H1 (cell line): ENCODE measurements at regions not wholly inside any gene's neighbourhood (a gene's known extent, or its start where the extent isn't known, plus 50 kb on each side); places are given as distances from the start of the nearest gene placed in this dataset.

ENCODE experiments used
- CTCF ChIA-PET: fragments of 300-600 bp; sonication (Branson Sonifier 250); formaldehyde crosslinking; loops from one replicate; lab custom pipeline; 2021; ENCODE audit not compliant: partially characterized antibody; lab: Charles Lee
- POLR2A ChIA-PET: fragments of 300-600 bp; sonication (Branson Sonifier 250); formaldehyde crosslinking; loops from one replicate; lab custom pipeline; 2021; ENCODE audit warnings: inconsistent platforms; ENCODE audit not compliant: partially characterized antibody; lab: Charles Lee
- DNase-seq, 2 experiments: peaks; one replicate each; pipeline versions ENCODE4 v3.0.0 to v3.0.0-alpha.2; 2010 to 2022; ENCODE audit warnings: low spot score in 2 of 2, low read depth in 1 of 2, mixed read lengths in 1 of 2
- FAIRE-seq: peaks from 2 replicates; lab custom pipeline; 2011; peaks lifted over from hg19 to GRCh38; lab: Jason Lieb, UNC
- H2AFZ ChIP-seq: 2 replicates; pipeline ENCODE4 v1.8.1; 2012; ENCODE audit warnings: low read length, inconsistent platforms
- H2AK5ac ChIP-seq: 2 replicates; pipeline ENCODE4 v1.6.1; 2013; ENCODE audit warnings: low read depth, low read length
- H2BK120ac ChIP-seq: replicated peaks from 2 replicates; pipeline ENCODE3; 2013; ENCODE audit warnings: low read depth, low read length, inconsistent platforms
- H2BK12ac ChIP-seq: 2 replicates; pipeline ENCODE4 v1.6.1; 2013; ENCODE audit warnings: low read depth, low read length
- H2BK15ac ChIP-seq: 2 replicates; pipeline ENCODE4 v1.6.1; 2013; ENCODE audit warnings: low read length
- H2BK20ac ChIP-seq: 2 replicates; pipeline ENCODE4 v1.6.1; 2013; ENCODE audit warnings: low read length
- H2BK5ac ChIP-seq: 2 replicates; pipeline ENCODE4 v1.6.1; 2013; ENCODE audit warnings: low read depth, low read length
- H3K14ac ChIP-seq: 2 replicates; pipeline ENCODE4 v1.6.1; 2013; ENCODE audit warnings: inconsistent platforms; ENCODE audit not compliant: insufficient read length
- H3K18ac ChIP-seq: 2 replicates; pipeline ENCODE4 v1.6.1; 2013; ENCODE audit warnings: low read length; ENCODE audit errors: extremely low read depth
- H3K23ac ChIP-seq: 2 replicates; pipeline ENCODE4 v1.6.1; 2013; ENCODE audit warnings: inconsistent platforms; ENCODE audit not compliant: insufficient read length
- H3K23me2 ChIP-seq: 2 replicates; pipeline ENCODE4 v1.6.1; 2013; ENCODE audit warnings: low read depth, low read length
- H3K27ac ChIP-seq: 2 replicates; pipeline ENCODE4 v1.6.1; 2011; ENCODE audit warnings: low read depth, low read length, inconsistent platforms
- H3K27me3 ChIP-seq, 4 experiments: replicated peaks in 1 of 4; 1 replicate in 1 of 4; 2 replicates in 3 of 4; pipeline versions ENCODE4 v1.6.1 to v1.8.1; 2011 to 2013; ENCODE audit warnings: low read length in 3 of 4, mild to moderate bottlenecking in 3 of 4, inconsistent platforms in 2 of 4, mixed read lengths in 2 of 4, moderate library complexity in 1 of 4; ENCODE audit not compliant: control insufficient read depth in 3 of 4, insufficient read depth in 3 of 4; ENCODE audit errors: extremely low read depth in 1 of 4
- H3K36me3 ChIP-seq, 4 experiments: 2 replicates each; pipeline versions ENCODE4 v1.6.1 to v1.8.1; 2011 to 2013; ENCODE audit warnings: mild to moderate bottlenecking in 4 of 4, low read length in 3 of 4, moderate library complexity in 2 of 4, control low read depth in 1 of 4, inconsistent platforms in 1 of 4; ENCODE audit not compliant: insufficient read depth in 4 of 4, control insufficient read depth in 2 of 4
- H3K4ac ChIP-seq: replicated peaks from 2 replicates; pipeline ENCODE3; 2013; ENCODE audit warnings: low read length, low read depth, mixed read lengths, inconsistent platforms; ENCODE audit not compliant: insufficient read length
- H3K4me1 ChIP-seq, 4 experiments: replicated peaks in 1 of 4; 1 replicate in 1 of 4; 2 replicates in 3 of 4; pipeline versions ENCODE4 v1.6.1 to v1.8.1; 2011 to 2013; ENCODE audit warnings: low read length in 3 of 4, inconsistent platforms in 2 of 4, mixed read lengths in 1 of 4; ENCODE audit not compliant: insufficient read depth in 4 of 4, control insufficient read depth in 3 of 4
- H3K4me2 ChIP-seq, 2 experiments: 2 replicates each; pipeline versions ENCODE4 v1.6.1 to v1.8.1; 2011 to 2013; ENCODE audit warnings: low read depth in 2 of 2, low read length in 2 of 2, control low read depth in 1 of 2, inconsistent platforms in 1 of 2, mild to moderate bottlenecking in 1 of 2; ENCODE audit not compliant: insufficient read depth in 1 of 2
- H3K4me3 ChIP-seq, 4 experiments: fragments of 200-600, 300-600 bp in 1 of 4; sonication (generic), shearing (Covaris generic), sonication (Bioruptor Twin) in 1 of 4; 2 replicates each; pipeline versions ENCODE4 v1.5.1 to v1.8.1; 2011 to 2016; ENCODE audit warnings: low read length in 4 of 4, low read depth in 3 of 4, control low read depth in 2 of 4, inconsistent platforms in 2 of 4, mild to moderate bottlenecking in 2 of 4, mixed read lengths in 1 of 4, moderate library complexity in 1 of 4; ENCODE audit not compliant: insufficient read depth in 2 of 4; ENCODE audit errors: extremely low read depth in 1 of 4
- H3K56ac ChIP-seq: replicated peaks from 2 replicates; pipeline ENCODE3; 2013; ENCODE audit warnings: low read depth, mild to moderate bottlenecking, mixed read lengths, low read length, inconsistent platforms; ENCODE audit not compliant: insufficient read length
- H3K79me1 ChIP-seq: 2 replicates; pipeline ENCODE4 v1.6.1; 2013; ENCODE audit warnings: low read depth, low read length, control low read depth
- H3K79me2 ChIP-seq, 2 experiments: 2 replicates each; pipeline versions ENCODE4 v1.6.1 to v1.8.1; 2012 to 2013; ENCODE audit warnings: low read length in 2 of 2, mild to moderate bottlenecking in 2 of 2, inconsistent platforms in 1 of 2; ENCODE audit not compliant: insufficient read depth in 2 of 2, control insufficient read depth in 1 of 2
- H3K9ac ChIP-seq, 4 experiments: replicated peaks in 1 of 4; 1 replicate in 1 of 4; 2 replicates in 3 of 4; pipeline versions ENCODE4 v1.6.1 to v1.8.1; 2011 to 2013; ENCODE audit warnings: low read depth in 3 of 4, low read length in 3 of 4, control low read depth in 2 of 4, mild to moderate bottlenecking in 2 of 4, moderate library complexity in 2 of 4, inconsistent platforms in 1 of 4; ENCODE audit errors: extremely low read depth in 1 of 4
- H3K9me3 ChIP-seq, 2 experiments: 2 replicates each; pipeline versions ENCODE4 v1.6.1 to v1.8.1; 2012 to 2013; ENCODE audit warnings: mild to moderate bottlenecking in 2 of 2, moderate library complexity in 2 of 2, control low read depth in 1 of 2, inconsistent platforms in 1 of 2, low read depth in 1 of 2, low read length in 1 of 2, mixed read lengths in 1 of 2; ENCODE audit not compliant: insufficient read depth in 2 of 2
- H4K20me1 ChIP-seq, 2 experiments: replicated peaks in 1 of 2; 2 replicates each; pipeline versions ENCODE3 to v1.8.1; 2011 to 2013; ENCODE audit warnings: inconsistent platforms in 2 of 2, low read length in 2 of 2, mild to moderate bottlenecking in 1 of 2; ENCODE audit not compliant: insufficient read depth in 2 of 2, control insufficient read depth in 1 of 2
- H4K5ac ChIP-seq: 2 replicates; pipeline ENCODE4 v1.6.1; 2013; ENCODE audit warnings: low read length, low read depth, mixed read lengths, inconsistent platforms; ENCODE audit not compliant: insufficient read length
- H4K8ac ChIP-seq: 2 replicates; pipeline ENCODE4 v1.8.0; 2013; ENCODE audit warnings: mild to moderate bottlenecking, moderate library complexity, low read length, inconsistent platforms; ENCODE audit not compliant: insufficient read depth; ENCODE audit errors: extremely low read depth
- H4K91ac ChIP-seq: replicated peaks from 2 replicates; pipeline ENCODE3; 2013; ENCODE audit warnings: low read length, mixed read lengths, inconsistent platforms; ENCODE audit not compliant: insufficient read length
- ASH2L ChIP-seq: fragments of 200-600, 300-600 bp; sonication (generic); IDR thresholded peaks from one replicate; pipeline ENCODE4 v1.7.1; 2017; ENCODE audit warnings: low read length
- CREB1 ChIP-seq: IDR thresholded peaks from 2 replicates; pipeline ENCODE4 v1.6.1; 2012; ENCODE audit warnings: inconsistent platforms
- CTBP2 ChIP-seq: IDR thresholded peaks from 2 replicates; pipeline ENCODE4 v1.7.0; 2011; ENCODE audit warnings: borderline replicate concordance, mild to moderate bottlenecking, moderate library complexity, mixed read lengths, low read length; ENCODE audit not compliant: insufficient read depth, insufficient read length
- CTCF ChIP-seq, 3 experiments: IDR thresholded peaks; 1 replicate in 2 of 3; 2 replicates in 1 of 3; pipeline versions ENCODE4 v1.5.1 to v1.6.1; 2011; ENCODE audit warnings: low read length in 3 of 3, mild to moderate bottlenecking in 3 of 3, inconsistent platforms in 2 of 3, low read depth in 1 of 3, moderate library complexity in 1 of 3; ENCODE audit not compliant: insufficient read depth in 1 of 3; ENCODE audit errors: control extremely low read depth in 1 of 3
- KDM1A ChIP-seq: fragments of 200-600, 300-600 bp; sonication (generic); IDR thresholded peaks from 2 replicates; pipeline ENCODE4 v1.7.1; 2016; ENCODE audit warnings: mild to moderate bottlenecking, low read length, borderline replicate concordance
- MAFK ChIP-seq: IDR thresholded peaks from 2 replicates; pipeline ENCODE4 v1.6.1; 2012; ENCODE audit warnings: low read depth, mild to moderate bottlenecking, improper control_type of control experiment, low read length
- RAD21 ChIP-seq, 2 experiments: IDR thresholded peaks in 1 of 2; conservative IDR thresholded peaks in 1 of 2; 2 replicates each; pipeline ENCODE4 v1.6.1; 2011; ENCODE audit warnings: low read depth in 2 of 2, low read length in 2 of 2, improper control_type of control experiment in 1 of 2, inconsistent platforms in 1 of 2, mild to moderate bottlenecking in 1 of 2, moderate library complexity in 1 of 2
- TEAD4 ChIP-seq: IDR thresholded peaks from 2 replicates; pipeline ENCODE4 v1.6.1; 2012; ENCODE audit warnings: low read depth, low read length, inconsistent platforms, mixed read lengths
- WGBS, 2 experiments: shearing (Covaris generic) in 1 of 2; methylation state at CpG; one replicate each; pipeline versions ENCODE4 v1.1.6 to v1.1.7; 2013 to 2015; ENCODE audit warnings: low lambda C conversion rate in 2 of 2, mixed read lengths in 2 of 2, inconsistent platforms in 1 of 2, low coverage in 1 of 2, missing lambda C conversion rate in 1 of 2; ENCODE audit not compliant: insufficient replicate concordance in 2 of 2, insufficient coverage in 1 of 2, insufficient read length in 1 of 2; ENCODE audit errors: extremely low coverage in 1 of 2, missing lambda C conversion rate in 1 of 2; 5-methylcytosine and 5-hydroxymethylcytosine counted together
- TF ChIP-seq, protein P1 (sequence below): IDR thresholded peaks from 2 replicates; pipeline ENCODE4 v1.6.1; 2012; ENCODE audit warnings: inconsistent platforms

- DNase-seq = peak; percentile 10 to 50
- Histone ChIP-seq H2BK120ac (no peak overlapping the region), H2BK20ac (no peak overlapping the region), H3K9me3 (no peaks in the 10 kb centered on the region), H3K4me2 (no peak overlapping the region), H3K23me2 (no peaks in the 10 kb centered on the region), H3K79me2 (no peaks in the 10 kb centered on the region), H3K56ac (no peak overlapping the region), H2BK15ac (0 out of 2 replicates have a peak overlapping the region, but pooled peaks have one; percentile 53), H3K9ac (no peak overlapping the region), H3K27ac (0 out of 2 replicates have a peak overlapping the region, but pooled peaks have one; percentile 14), H3K14ac (no peak overlapping the region), H2BK5ac (no peak overlapping the region; the same call in 1 of the 2 replicates), H4K91ac (no peak overlapping the region), H3K79me1 (no peaks in the 10 kb centered on the region), H3K36me3 (no peaks in the 10 kb centered on the region), H2AFZ (peak overlapping the region; percentile 42; the same call in 1 of the 2 replicates), H3K4ac (no peak overlapping the region), H3K23ac (no peak overlapping the region), H3K4me3 (no peak overlapping the region), H3K18ac (no peak overlapping the region; the same call in 1 of the 2 replicates), H3K27me3 (no peaks in the 10 kb centered on the region), H2AK5ac (no peak overlapping the region), H4K8ac (peak overlapping the region; percentile 88; the same call in 1 of the 2 replicates), H3K4me1 (0 out of 7 replicates have a peak, but pooled peaks cover 0 to 3% (median 0%) of the 10 kb centered on the region in 4 experiments), H4K20me1 (no peaks in the 10 kb centered on the region), H2BK12ac (no peak overlapping the region), H4K5ac (no peak overlapping the region)
- ChIA-PET CTCF (interaction anchor here (0.6 to 2.0 kb wide), 22 partner anchors 8 to 1659 kb away, joined by 3 to 17 read pairs (median 4); partner anchors contain the start of gene HTR1B), POLR2A (no interaction called here)
- peak; percentile 39 for FAIRE-seq
- WGBS, 2 experiments = 71% methylated on average over 5 of the region's 7 CpGs; no CpG with 5 or more reads in 1 of the 2 experiments
- TF ChIP-seq ASH2L (no peak), CTCF (IDR thresholded peaks at IDR 0.05; ENCODE audit: control extremely low read depth in 1 of 3, insufficient read depth in 1 of 3, low read depth in 1 of 3, low read length in 3 of 3) (peak; percentile 38 to 86 (median 82)), CREB1 (0 out of 2 replicates have a peak, but pooled peaks have one; percentile 25), RAD21 (IDR thresholded peaks at IDR 0.05 in 1 of 2, conservative IDR thresholded peaks at IDR 0.05 in 1 of 2; ENCODE audit: low read depth in 2 of 2, low read length in 2 of 2) (peak; percentile 87), CTBP2 (no peak), MAFK (peak; percentile 70), TEAD4 (0 out of 2 replicates have a peak, but pooled peaks have one; percentile 6), KDM1A (no peak)
- TF ChIP-seq, protein P1, sequence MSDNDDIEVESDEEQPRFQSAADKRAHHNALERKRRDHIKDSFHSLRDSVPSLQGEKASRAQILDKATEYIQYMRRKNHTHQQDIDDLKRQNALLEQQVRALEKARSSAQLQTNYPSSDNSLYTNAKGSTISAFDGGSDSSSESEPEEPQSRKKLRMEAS = no peak
These were observed 289.7 kb downstream of the HTR1B start for GRCh38 chr6:77173472-77174074.
